D721Med (cell line): ENCODE measurements at regions not wholly inside any gene's neighbourhood (a gene's known extent, or its start where the extent isn't known, plus 50 kb on each side); places are given as distances from the start of the nearest gene placed in this dataset.

ENCODE experiments used
- DNase-seq: peaks from one replicate; pipeline ENCODE4 v3.0.0; 2011; ENCODE audit warnings: low spot score; ENCODE audit not compliant: insufficient read length
- FAIRE-seq: peaks from 2 replicates; lab custom pipeline; 2011; peaks lifted over from hg19 to GRCh38; lab: Jason Lieb, UNC
- TF ChIP-seq, protein P1 (sequence below): IDR thresholded peaks from 2 replicates; pipeline ENCODE4 v1.5.1; 2012; ENCODE audit warnings: mild to moderate bottlenecking, control low read depth; ENCODE audit not compliant: insufficient read depth; ENCODE audit errors: missing control alignments

DNA sequence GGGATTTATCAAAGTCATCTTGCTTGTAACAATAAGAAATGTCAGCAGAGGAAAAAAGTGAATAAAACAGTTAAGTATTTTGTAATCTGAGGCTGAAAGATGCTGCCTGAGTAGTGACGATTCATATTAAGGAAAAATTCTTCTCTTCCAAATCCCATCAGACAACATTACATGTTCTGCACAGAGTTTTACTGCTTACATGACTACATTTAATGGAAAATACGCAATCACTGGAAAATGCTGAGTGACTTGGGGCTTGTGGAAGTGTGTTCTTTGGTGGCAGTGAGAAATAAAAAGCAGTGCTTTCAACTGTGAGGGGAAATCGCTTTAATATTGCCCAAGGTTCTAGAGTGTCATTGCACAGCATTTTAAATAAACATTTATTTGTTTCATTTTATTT lies 1025.2 kb upstream of the GOT2 start:
- TF ChIP-seq, protein P1, sequence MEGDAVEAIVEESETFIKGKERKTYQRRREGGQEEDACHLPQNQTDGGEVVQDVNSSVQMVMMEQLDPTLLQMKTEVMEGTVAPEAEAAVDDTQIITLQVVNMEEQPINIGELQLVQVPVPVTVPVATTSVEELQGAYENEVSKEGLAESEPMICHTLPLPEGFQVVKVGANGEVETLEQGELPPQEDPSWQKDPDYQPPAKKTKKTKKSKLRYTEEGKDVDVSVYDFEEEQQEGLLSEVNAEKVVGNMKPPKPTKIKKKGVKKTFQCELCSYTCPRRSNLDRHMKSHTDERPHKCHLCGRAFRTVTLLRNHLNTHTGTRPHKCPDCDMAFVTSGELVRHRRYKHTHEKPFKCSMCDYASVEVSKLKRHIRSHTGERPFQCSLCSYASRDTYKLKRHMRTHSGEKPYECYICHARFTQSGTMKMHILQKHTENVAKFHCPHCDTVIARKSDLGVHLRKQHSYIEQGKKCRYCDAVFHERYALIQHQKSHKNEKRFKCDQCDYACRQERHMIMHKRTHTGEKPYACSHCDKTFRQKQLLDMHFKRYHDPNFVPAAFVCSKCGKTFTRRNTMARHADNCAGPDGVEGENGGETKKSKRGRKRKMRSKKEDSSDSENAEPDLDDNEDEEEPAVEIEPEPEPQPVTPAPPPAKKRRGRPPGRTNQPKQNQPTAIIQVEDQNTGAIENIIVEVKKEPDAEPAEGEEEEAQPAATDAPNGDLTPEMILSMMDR: no peak
- DNase-seq (no peak), FAIRE-seq (no peak)

DNA sequence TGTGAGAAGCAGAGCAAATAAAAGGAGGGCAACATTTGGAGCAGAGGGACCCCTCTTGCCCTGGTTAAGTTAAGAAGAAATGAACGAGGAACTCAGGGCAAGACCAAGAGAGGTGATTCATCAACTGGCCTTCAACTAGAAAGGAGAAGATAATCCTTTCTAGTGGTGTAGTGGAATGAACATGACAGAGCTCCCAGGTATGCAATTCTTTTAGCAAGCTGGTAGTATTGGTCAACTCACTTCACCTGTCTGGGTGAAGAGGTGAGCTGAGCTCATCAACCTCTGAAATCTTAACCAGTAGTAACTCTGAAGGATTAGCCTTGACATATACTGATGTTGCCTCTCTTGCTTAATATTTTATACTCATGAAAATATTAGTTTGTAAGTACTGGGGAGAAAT lies 1024.7 kb upstream of the GOT2 start:
- TF ChIP-seq, protein P1: no peak
- FAIRE-seq (no peak), DNase-seq (no peak)

DNA sequence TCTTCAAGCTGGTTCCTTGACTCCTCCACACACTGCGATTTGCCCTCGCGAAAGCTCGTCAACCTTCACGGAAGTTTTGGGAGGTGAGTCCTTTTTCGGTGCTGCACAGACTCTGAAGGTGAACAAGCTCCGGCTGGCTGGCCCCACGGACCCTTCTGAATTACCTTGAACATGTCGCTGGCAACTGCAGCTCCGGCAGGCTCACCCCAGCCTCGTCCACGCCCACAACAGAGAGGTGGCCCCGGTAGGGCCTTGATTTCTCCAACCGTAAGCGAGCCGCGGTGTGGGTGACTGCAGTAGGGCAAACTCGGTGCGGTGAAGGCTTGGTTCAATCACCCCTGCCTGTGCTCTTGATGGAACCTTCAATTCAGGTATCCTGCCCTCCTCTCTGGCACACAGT lies 1020.7 kb upstream of the GOT2 start:
- TF ChIP-seq, protein P1: no peak
- DNase-seq: no peak
- no peak for FAIRE-seq

DNA sequence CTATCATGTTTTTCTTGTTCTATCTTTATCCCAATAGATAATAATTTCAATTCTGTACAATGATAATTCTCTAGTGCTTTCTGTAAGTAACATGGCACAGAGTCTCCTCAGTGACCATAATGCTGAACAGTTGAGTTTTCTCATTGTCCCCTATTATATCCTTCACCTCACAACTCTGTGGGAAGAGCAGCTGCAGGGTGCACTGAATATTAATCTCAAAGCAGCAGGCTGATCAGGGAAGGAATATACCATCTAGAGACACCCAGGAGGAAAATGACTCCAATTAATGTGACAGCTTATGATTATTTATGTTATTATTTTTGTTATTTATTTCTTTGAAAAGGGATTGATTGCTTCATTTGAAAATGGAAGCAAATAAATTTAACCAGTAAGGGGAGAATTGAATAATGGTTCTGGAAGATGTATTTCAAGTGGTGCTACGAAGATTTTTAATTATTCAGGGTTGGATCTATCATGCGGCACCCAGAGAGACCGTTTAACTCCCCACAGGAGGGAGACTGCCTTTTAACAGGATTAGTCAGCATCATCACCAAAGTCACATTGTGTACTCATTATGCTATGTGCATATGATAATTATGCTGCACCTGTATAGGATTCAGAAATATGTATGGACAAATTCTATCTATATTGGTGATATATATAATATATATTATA lies 1015.7 kb upstream of the GOT2 start:
- TF ChIP-seq, protein P1: no peak
- DNase-seq (no peak), FAIRE-seq (no peak)

DNA sequence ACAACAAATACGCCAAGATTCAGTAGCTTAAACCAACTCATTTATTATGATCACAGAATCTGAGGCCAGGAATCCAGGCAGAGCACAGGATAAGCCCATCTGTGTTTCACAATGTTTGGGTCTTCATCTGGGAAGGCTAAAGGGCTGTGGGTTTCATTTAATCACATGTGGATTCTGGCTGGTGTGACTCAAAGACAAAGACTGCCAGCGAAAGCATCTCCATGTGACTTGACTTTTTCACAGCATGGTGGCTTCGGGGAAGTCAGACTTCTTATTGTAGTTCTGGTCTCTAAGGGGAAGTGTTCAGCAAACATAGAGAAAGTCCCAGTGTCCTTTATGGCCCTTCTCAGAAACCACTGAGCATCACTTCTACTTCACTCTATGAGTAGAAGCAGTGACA lies 1014.4 kb upstream of the GOT2 start:
- TF ChIP-seq, protein P1: no peak
- no peak for FAIRE-seq
- DNase-seq: no peak

DNA sequence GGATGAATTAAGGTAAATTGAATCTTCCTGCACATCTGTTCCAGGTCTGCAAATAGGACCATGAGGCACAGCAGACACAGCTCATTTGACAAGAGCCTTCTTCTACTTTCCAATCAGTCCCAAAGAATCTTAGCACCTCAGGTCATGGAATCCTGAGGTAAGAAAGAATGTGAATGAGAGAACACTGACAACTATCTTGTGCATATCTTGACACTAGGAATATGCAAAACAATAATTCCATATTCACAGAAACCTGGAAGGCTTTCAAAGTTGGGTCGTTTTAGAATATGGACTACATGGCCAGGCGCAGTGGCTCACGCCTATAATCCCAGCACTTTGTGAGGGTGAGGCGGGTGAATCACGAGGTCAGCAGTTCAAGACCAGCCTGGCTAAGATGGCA lies 1009.4 kb upstream of the GOT2 start:
- no peak for FAIRE-seq
- TF ChIP-seq, protein P1: no peak
- DNase-seq: no peak

DNA sequence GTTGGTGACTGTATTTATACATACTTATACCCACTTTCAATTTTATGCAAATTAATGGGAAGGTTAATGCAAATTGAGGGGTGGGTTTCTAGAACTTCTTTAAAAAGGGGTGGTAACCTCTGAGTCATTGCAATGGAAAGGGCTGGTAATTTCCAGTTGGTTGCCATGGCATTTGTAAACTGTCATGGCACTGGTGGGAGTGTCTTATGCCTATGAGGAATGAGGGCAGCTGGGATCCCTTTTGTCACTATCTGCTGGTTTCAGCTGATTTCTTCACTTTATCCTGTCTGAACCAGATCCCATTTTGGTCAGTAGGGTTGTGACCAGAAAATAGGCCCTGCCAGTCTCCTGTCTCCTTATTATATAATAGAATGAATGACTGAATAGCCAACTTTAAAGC lies 1006.7 kb upstream of the GOT2 start:
- TF ChIP-seq, protein P1: no peak
- FAIRE-seq (no peak), DNase-seq (no peak)
